Muscle of leg (tissue), 3 donors: ENCODE measurements at regions not wholly inside any gene's neighbourhood (a gene's known extent, or its start where the extent isn't known, plus 50 kb on each side); places are given as distances from the start of the nearest gene placed in this dataset.
"Not testable (repeated sequence)": the region's sequence is repeated elsewhere in the genome, so short reads cannot be mapped to it uniquely, and the experiment has no call there.

Experiments
- DNase-seq: peaks from one replicate; pipeline ENCODE4 v3.0.0; 2013
- H3K27ac ChIP-seq: one replicate; pipeline ENCODE4 v1.5.1; 2013; ENCODE audit warnings: mild to moderate bottlenecking, low read length, control low read depth
- H3K27me3 ChIP-seq: one replicate; pipeline ENCODE4 v1.6.1; 2013; ENCODE audit warnings: low read length; ENCODE audit not compliant: control insufficient read depth, insufficient read depth
- H3K36me3 ChIP-seq: one replicate; pipeline ENCODE4 v1.6.1; 2013; ENCODE audit warnings: low read length; ENCODE audit not compliant: control insufficient read depth, insufficient read depth
- H3K4me1 ChIP-seq: one replicate; pipeline ENCODE4 v1.6.1; 2013; ENCODE audit warnings: low read length; ENCODE audit not compliant: control insufficient read depth, insufficient read depth
- H3K4me3 ChIP-seq: one replicate; pipeline ENCODE4 v1.5.1; 2013; ENCODE audit warnings: low read length, control low read depth
- H3K9me3 ChIP-seq: replicated peaks from 2 replicates; pipeline ENCODE4 v1.6.1; 2013; ENCODE audit warnings: low read depth, low read length; ENCODE audit not compliant: control insufficient read depth
- WGBS: methylation state at CpG from one replicate; pipeline ENCODE4 v1.1.5; 2013; ENCODE audit warnings: missing lambda C conversion rate; ENCODE audit not compliant: insufficient coverage; 5-methylcytosine and 5-hydroxymethylcytosine counted together

DNA sequence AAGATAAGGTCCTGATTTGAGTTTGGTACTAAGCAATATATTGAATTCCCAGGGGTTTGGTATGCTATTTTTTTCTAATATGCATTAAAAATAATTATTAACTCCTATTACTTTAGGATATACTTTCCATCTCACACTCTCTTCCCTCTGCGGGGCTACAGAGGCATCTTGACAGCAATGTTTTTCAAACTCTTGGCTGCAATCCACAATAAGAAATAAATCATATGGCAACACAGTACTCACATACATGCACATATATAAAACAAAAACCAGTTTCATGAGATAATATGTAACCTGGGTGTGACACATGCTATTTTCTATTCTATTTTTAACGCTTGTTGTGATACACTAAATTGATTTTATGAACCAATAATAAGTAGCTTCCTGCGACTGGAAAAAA, 189.5 kb downstream of the UNC5CL start:
- WGBS, result no CpG with 5 or more reads among the region's 3 CpGs
- no peaks in the 10 kb centered on the region for H3K4me1 ChIP-seq
- no peaks in the 10 kb centered on the region for H3K27me3 ChIP-seq
- no peak overlapping the region for H3K27ac ChIP-seq
- H3K9me3 ChIP-seq, result no peaks in the 10 kb centered on the region
- no peak overlapping the region for H3K4me3 ChIP-seq
- no peak for DNase-seq
- H3K36me3 ChIP-seq, result no peaks in the 10 kb centered on the region

DNA sequence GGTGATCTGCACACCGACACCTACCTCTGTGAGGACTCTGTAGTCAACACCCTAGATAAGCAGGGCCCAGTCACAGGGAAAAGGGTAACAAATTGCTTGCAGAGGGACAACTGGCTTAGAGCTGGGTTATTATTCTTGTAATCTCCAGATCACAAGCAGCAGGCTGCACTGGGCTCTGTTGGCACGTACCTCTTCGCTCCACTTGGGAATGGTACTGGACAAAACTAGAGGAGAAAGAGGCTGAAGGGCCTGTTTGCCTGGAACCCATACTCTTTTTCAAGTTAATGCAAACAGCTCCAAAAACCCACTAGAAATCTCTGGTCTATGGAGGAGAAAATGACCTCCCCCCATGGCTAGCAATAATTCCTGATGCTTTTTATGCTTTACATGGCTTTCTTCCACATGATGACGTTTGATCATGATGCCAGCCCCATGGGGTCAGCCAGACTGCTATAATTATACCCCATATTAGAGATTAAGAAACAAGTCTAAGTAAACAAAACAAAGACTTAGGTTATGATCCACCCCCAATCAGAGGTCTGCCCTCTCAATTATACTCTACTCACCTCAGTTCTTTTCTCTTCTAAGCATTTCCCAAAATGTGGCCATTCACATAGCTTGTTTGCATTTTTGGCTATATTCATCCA, 190.0 kb downstream of the UNC5CL start:
- Histone ChIP-seq H3K27me3 (no peaks in the 10 kb centered on the region), H3K36me3 (no peaks in the 10 kb centered on the region), H3K9me3 (no peaks in the 10 kb centered on the region), H3K4me1 (no peaks in the 10 kb centered on the region), H3K4me3 (no peak overlapping the region), H3K27ac (no peak overlapping the region)
- DNase-seq, result no peak
- whole genome bisulfite sequencing, result 80% methylated on average over 1 of the region's 4 CpGs

DNA sequence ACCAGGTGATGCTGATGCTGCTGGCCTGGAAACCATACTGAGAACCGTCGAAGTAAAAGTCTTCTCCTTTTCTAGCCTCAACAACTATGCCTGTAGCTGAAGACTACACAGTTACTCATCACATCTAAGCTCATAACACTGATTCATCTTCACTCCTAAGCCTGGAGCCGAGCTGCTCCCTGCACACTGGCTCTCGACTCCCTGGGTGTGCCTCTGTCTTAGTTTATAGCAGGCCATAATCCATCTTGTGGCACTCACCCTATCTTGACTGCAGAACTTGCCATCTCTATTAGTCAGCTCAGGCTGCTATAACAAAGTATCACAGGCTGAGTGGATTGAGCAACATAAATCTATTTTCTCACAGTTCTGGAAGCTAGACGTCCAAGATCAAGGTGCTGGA, 191.0 kb downstream of the UNC5CL start:
- Histone ChIP-seq H3K9me3 (no peaks in the 10 kb centered on the region), H3K4me3 (no peak overlapping the region), H3K4me1 (no peaks in the 10 kb centered on the region), H3K36me3 (no peaks in the 10 kb centered on the region), H3K27me3 (no peaks in the 10 kb centered on the region), H3K27ac (no peak overlapping the region)
- 65% methylated on average over 3 of the region's 5 CpGs for WGBS
- DNase-seq, result no peak

DNA sequence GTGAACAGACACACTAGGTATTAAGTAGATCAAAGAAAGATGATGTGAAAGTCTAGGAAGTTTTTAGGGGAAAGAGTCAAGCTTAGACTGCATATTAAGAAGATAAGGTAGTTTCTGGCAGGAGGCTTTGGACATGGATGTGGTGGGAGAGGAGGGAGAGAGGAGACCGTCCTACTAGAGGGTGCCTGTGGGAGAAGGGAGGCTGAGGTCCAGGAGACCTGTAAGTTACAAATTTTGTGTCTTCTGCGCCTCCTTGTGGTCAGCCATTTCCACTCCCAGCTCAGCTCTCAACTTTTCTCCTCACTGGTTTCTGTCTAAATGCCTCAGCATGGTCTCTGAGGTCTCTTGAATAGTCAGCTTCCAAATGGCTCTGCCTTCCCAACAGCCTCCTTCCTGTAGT, 193.5 kb downstream of the UNC5CL start:
- Histone ChIP-seq H3K9me3 (no peaks in the 10 kb centered on the region), H3K27ac (no peak overlapping the region), H3K27me3 (no peaks in the 10 kb centered on the region), H3K4me3 (no peak overlapping the region), H3K36me3 (no peaks in the 10 kb centered on the region), H3K4me1 (no peaks in the 10 kb centered on the region)
- 20% methylated on average over 1 of the region's 2 CpGs for WGBS
- DNase-seq, result peak; percentile 39

DNA sequence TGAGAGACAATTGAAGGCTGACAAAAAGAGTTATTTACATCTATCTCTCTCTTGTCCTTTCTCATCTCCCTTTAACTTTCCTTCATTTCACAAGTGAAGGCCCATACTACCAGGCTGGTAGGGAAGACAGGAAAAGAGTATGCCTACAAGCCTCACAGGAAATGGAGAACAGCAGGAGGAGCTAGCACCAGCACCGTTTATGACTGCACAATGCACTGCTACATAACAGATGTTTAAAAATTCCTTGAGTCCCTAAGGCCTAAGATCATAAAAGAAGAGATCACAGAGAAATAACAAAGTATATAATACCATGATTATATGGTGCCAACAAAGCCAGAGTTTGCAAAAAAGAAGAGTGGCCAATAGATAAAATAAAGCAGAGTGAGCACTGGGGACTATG, 194.8 kb downstream of the UNC5CL start:
- no CpG with 5 or more reads among the region's 1 CpG for WGBS
- Histone ChIP-seq H3K27ac (no peak overlapping the region), H3K9me3 (no peaks in the 10 kb centered on the region), H3K36me3 (no peaks in the 10 kb centered on the region), H3K27me3 (no peaks in the 10 kb centered on the region), H3K4me1 (no peaks in the 10 kb centered on the region), H3K4me3 (no peak overlapping the region)
- DNase-seq, result no peak

DNA sequence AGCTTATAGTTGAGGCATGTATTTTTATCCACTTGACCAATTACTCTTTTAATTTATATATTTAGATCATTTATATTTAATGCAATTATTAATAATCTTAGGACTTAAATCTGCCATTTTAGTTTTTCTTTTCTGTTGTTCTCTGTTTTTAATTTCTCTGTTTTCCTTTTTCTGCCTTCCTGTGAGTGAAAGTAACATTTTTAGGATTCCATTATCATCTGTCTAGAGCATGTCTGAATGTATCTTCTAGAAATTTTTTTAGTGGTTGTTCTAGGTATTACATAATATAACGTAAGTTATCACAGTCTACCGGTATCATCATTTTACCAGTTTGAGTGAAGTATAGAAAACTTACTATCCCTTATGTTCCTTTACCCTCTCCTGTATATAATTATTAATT, 197.3 kb downstream of the UNC5CL start:
- H3K4me1 ChIP-seq, result no peaks in the 10 kb centered on the region
- H3K36me3 ChIP-seq, result no peaks in the 10 kb centered on the region
- H3K4me3 ChIP-seq, result no peak overlapping the region
- H3K27me3 ChIP-seq, result no peaks in the 10 kb centered on the region
- no CpG with 5 or more reads among the region's 2 CpGs for WGBS
- no peak for DNase-seq
- H3K27ac ChIP-seq, result no peak overlapping the region
- H3K9me3 ChIP-seq, result no peaks in the 10 kb centered on the region

DNA sequence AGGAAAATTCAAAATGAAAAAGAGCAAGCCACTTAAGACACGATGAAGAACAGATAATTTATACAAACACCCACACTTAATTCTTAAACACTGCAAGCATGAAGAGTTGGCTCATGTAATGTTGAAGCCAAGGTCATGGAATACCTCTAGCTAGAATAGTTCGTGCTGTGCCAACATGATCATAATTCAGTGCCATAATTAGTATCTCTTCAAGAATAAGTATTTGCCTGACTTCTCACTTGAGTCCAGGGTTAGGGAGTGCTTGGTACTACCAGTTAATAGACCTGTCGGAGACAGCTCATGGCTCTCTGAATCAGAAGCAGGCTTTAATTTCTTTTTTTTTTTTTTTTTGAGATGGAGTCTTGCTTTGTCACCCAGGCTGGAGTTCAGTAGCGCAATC, 206.3 kb downstream of the UNC5CL start:
- no peaks in the 10 kb centered on the region for H3K27me3 ChIP-seq
- no peaks in the 10 kb centered on the region for H3K4me1 ChIP-seq
- H3K27ac ChIP-seq, result no peak overlapping the region
- no peaks in the 10 kb centered on the region for H3K9me3 ChIP-seq
- WGBS, result no CpG with 5 or more reads among the region's 4 CpGs
- no peak overlapping the region for H3K4me3 ChIP-seq
- no peak for DNase-seq
- H3K36me3 ChIP-seq, result no peaks in the 10 kb centered on the region

DNA sequence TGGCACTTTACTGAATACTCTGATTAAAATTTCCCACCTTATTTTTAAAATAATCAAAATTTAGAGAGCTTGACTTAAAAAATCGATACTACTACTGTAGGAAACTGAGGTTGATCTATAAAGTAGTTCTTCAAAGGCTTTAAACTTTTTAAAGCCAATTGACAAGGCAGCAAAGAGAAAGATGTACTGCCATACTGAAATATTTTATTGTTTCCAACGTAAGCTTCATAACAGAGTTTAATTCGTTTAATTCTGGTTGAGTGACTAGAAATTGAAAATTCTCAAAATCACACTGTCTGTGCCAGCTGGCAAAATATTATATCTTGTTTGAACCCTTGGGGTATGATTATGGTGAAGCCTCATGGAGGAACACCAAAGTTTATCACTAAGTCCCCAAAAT, 207.6 kb downstream of the UNC5CL start:
- WGBS, result no CpG with 5 or more reads among the region's 3 CpGs
- no peak overlapping the region for H3K27ac ChIP-seq
- DNase-seq, result no peak
- H3K4me3 ChIP-seq, result no peak overlapping the region
- no peaks in the 10 kb centered on the region for H3K36me3 ChIP-seq
- no peaks in the 10 kb centered on the region for H3K9me3 ChIP-seq
- H3K4me1 ChIP-seq, result no peaks in the 10 kb centered on the region
- no peaks in the 10 kb centered on the region for H3K27me3 ChIP-seq

DNA sequence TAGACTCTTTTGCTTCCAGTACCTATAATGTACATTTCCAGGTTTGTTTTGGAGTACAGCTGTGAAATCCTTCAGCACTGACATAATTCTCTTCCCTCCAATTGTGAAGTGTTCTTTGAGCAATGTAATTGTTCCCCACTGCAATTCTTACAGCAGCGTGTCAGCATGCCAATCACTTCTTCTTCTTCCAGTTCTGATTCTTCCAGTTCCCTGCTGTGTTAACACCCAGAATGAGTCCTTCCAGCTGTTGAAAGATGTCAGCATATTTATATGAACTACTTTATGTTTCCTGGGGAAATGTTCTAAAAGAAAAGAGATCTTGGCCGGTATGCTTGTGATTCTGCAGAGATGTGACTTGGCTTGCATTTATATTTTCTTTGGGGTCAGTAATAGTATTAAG, 213.9 kb downstream of the UNC5CL start:
- Histone ChIP-seq H3K27ac (no peak overlapping the region), H3K4me1 (no peaks in the 10 kb centered on the region), H3K9me3 (no peaks in the 10 kb centered on the region), H3K4me3 (no peak overlapping the region), H3K36me3 (no peaks in the 10 kb centered on the region), H3K27me3 (no peaks in the 10 kb centered on the region)
- WGBS, result no CpG with 5 or more reads among the region's 2 CpGs
- peak; percentile 75 for DNase-seq

DNA sequence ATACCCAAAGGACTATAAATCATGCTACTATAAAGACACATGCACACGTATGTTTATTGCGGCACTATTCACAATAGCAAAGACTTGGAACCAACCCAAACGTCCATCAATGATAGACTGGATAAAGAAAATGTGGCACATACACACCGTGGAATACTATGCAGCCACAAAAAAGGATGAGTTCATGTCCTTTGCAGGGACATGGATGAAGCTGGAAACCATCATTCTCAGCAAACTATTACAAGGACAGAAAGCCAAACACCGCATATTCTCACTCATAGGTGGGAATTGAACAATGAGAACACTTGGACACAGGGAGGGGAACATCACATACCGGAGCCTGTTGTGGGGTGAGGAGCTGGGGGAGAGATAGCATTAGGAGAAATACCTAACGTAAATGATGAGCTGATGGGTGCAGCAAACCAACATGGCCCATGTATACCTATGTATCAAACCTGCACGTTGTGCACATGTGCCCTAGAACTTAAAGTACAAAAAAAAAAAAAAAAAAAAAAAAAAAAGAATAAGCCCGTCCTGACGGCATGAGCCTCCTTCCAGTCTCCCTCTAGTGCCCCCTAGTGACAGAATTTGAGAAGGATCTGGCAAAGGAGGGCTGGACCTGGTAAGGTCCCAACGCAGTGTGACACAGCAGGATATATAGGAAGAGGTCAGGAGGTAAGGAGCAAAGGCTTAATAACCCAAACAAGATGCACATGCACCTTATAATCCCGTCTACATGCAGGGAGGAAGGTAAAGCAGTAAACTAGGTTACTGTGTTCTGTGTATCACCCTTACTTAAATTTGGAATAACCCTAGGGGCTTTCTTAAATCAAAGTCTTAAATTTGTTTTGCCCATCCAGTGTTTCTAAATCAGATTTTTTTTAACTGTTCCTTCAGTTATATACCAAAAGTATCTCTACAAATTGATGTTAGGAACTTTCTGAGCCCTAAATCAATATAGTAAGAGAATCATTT, 214.8 kb downstream of the UNC5CL start:
- WGBS, result no CpG with 5 or more reads among the region's 12 CpGs
- not testable (repeated sequence) for H3K36me3 ChIP-seq, H3K4me3 ChIP-seq, H3K4me1 ChIP-seq, H3K9me3 ChIP-seq, H3K27me3 ChIP-seq, H3K27ac ChIP-seq
- peak; percentile 73 for DNase-seq
